HS-27A (cell line): ENCODE measurements at regions not wholly inside any gene's neighbourhood (a gene's known extent, or its start where the extent isn't known, plus 50 kb on each side); places are given as distances from the start of the nearest gene placed in this dataset.
A peak's percentile ranks its signal among the peaks of the same experiment; 100 is the strongest.
"Not testable (repeated sequence)": the region's sequence is repeated elsewhere in the genome, so short reads cannot be mapped to it uniquely, and the experiment has no call there.

Source experiments
- DNase-seq: peaks from one replicate; pipeline ENCODE4 v3.0.0-alpha.2; 2012; ENCODE audit warnings: low read depth, missing footprints

GRCh38 chr5:34329201-34329600 lies 286.2 kb upstream of the C1QTNF3 start:
- not testable (repeated sequence) for DNase-seq

- peak; percentile 15 for DNase-seq
Measured at GRCh38 chr5:34329611-34330108, 286.6 kb upstream of the C1QTNF3 start.

- not testable (repeated sequence) for DNase-seq
Measured at GRCh38 chr5:34331928-34332454, 289.0 kb upstream of the C1QTNF3 start.

GRCh38 chr5:34339408-34340001 lies 296.5 kb upstream of the C1QTNF3 start:
- DNase-seq, result not testable (repeated sequence)

GRCh38 chr5:34354440-34354839 lies 301.7 kb upstream of the RAI14 start:
- not testable (repeated sequence) for DNase-seq

- not testable (repeated sequence) for DNase-seq
Measured at GRCh38 chr5:34371417-34371816, 284.7 kb upstream of the RAI14 start.

GRCh38 chr5:34371817-34372216 lies 284.3 kb upstream of the RAI14 start:
- DNase-seq, result not testable (repeated sequence)

- not testable (repeated sequence) for DNase-seq
Measured at GRCh38 chr5:34372739-34373138, 283.4 kb upstream of the RAI14 start.

- DNase-seq, result peak; percentile 8
Measured at GRCh38 chr5:34377651-34378050, 278.5 kb upstream of the RAI14 start.

GRCh38 chr5:34378498-34378897 lies 277.6 kb upstream of the RAI14 start:
- not testable (repeated sequence) for DNase-seq

GRCh38 chr5:34388754-34389153 lies 267.4 kb upstream of the RAI14 start:
- DNase-seq, result not testable (repeated sequence)

GRCh38 chr5:34409373-34409772 lies 246.8 kb upstream of the RAI14 start:
- DNase-seq, result no peak

GRCh38 chr5:34410411-34411139 lies 245.6 kb upstream of the RAI14 start:
- no peak for DNase-seq

GRCh38 chr5:34411470-34412346 lies 244.4 kb upstream of the RAI14 start:
- no peak for DNase-seq

- peak; percentile 70 for DNase-seq
Measured at GRCh38 chr5:34412736-34413135, 243.4 kb upstream of the RAI14 start.

- no peak for DNase-seq
Measured at GRCh38 chr5:34415559-34416198, 240.4 kb upstream of the RAI14 start.

- DNase-seq, result no peak
Measured at GRCh38 chr5:34416501-34417008, 239.6 kb upstream of the RAI14 start.

GRCh38 chr5:34420191-34420590 lies 235.9 kb upstream of the RAI14 start:
- DNase-seq, result not testable (repeated sequence)

- DNase-seq, result no peak
Measured at GRCh38 chr5:34436761-34437501, 219.2 kb upstream of the RAI14 start.

- DNase-seq, result no peak
Measured at GRCh38 chr5:34439601-34440000, 216.5 kb upstream of the RAI14 start.

GRCh38 chr5:34441767-34442166 lies 214.4 kb upstream of the RAI14 start:
- DNase-seq, result not testable (repeated sequence)
